ENCODE measurements at regions not wholly inside any gene's neighbourhood (a gene's known extent, or its start where the extent isn't known, plus 50 kb on each side); places are given as distances from the start of the nearest gene placed in this dataset.
A peak's percentile ranks its signal among the peaks of the same experiment; 100 is the strongest.

DNA sequence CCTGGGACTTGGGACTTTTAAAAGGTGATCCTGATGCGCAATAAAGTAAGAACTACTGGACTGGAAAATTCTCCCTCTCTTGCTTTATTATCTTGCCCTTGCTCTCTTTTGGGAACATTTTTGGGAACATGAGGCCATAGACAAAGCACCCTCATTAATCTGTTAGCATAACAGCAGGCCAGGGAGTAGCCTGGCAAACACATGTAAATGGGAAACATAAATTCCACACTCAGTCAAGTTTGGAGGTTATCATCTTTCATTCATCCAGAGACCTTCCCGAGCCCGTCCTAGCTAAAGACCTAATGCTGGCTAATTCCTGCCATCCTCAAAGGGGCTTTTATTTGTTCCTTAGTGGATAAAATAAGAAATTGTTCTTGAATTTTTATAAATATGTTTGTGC, 162.8 kb upstream of the ARX start:
- no peaks in the 10 kb centered on the region for H3K9me3 ChIP-seq (ENCODE audit: control extremely low read depth in 1 of 5, control insufficient read depth in 4 of 5, insufficient read depth in 2 of 5, low read depth in 1 of 5, low read length in 4 of 5)
- no peaks in the 10 kb centered on the region for H3K36me3 ChIP-seq (ENCODE audit: control insufficient read depth in 4 of 4, insufficient read depth in 4 of 4, low read length in 3 of 4)
- no peak overlapping the region for H3K27ac ChIP-seq (ENCODE audit: insufficient read depth in 1 of 2, low read depth in 1 of 2, low read length in 2 of 2, poor library complexity in 1 of 2, severe bottlenecking in 2 of 2)
- WGBS (ENCODE audit: insufficient coverage), result no CpG with 5 or more reads among the region's 3 CpGs
- ChIA-PET POLR2A (no interaction called here), CTCF (no interaction called here)
- H3K4me1 ChIP-seq (ENCODE audit: control extremely low read depth in 1 of 4, control insufficient read depth in 4 of 4, insufficient read depth in 4 of 4, low read length in 3 of 4), result no peaks in the 10 kb centered on the region
- no peak for DNase-seq
- H3K27me3 ChIP-seq (replicated peaks in 2 of 5; ENCODE audit: control insufficient read depth in 4 of 5, insufficient read depth in 5 of 5, low read length in 4 of 5), result peaks cover 0 to 8% (median 0%) of the 10 kb centered on the region in 5 experiments
- no peak overlapping the region for H3K4me3 ChIP-seq (ENCODE audit: control insufficient read depth in 1 of 7, extremely low read depth in 1 of 7, insufficient read depth in 4 of 7, low read depth in 2 of 7, low read length in 6 of 7)

- no peak for DNase-seq
- no peak overlapping the region for H3K27ac ChIP-seq (ENCODE audit: insufficient read depth in 1 of 2, low read depth in 1 of 2, low read length in 2 of 2, poor library complexity in 1 of 2, severe bottlenecking in 2 of 2)
- H3K9me3 ChIP-seq (ENCODE audit: control extremely low read depth in 1 of 5, control insufficient read depth in 4 of 5, insufficient read depth in 2 of 5, low read depth in 1 of 5, low read length in 4 of 5), result no peaks in the 10 kb centered on the region
- peaks cover 0 to 12% (median 0%) of the 10 kb centered on the region in 5 experiments for H3K27me3 ChIP-seq (replicated peaks in 2 of 5; ENCODE audit: control insufficient read depth in 4 of 5, insufficient read depth in 5 of 5, low read length in 4 of 5)
- 84% methylated on average over 4 of the region's 5 CpGs for WGBS (ENCODE audit: insufficient coverage)
- H3K4me1 ChIP-seq (ENCODE audit: control extremely low read depth in 1 of 4, control insufficient read depth in 4 of 4, insufficient read depth in 4 of 4, low read length in 3 of 4), result no peaks in the 10 kb centered on the region
- POLR2A ChIA-PET, result no interaction called here
- no peak overlapping the region for H3K4me3 ChIP-seq (ENCODE audit: control insufficient read depth in 1 of 7, extremely low read depth in 1 of 7, insufficient read depth in 4 of 7, low read depth in 2 of 7, low read length in 6 of 7)
- H3K36me3 ChIP-seq (ENCODE audit: control insufficient read depth in 4 of 4, insufficient read depth in 4 of 4, low read length in 3 of 4), result no peaks in the 10 kb centered on the region
- CTCF ChIA-PET, result no interaction called here
These were observed 160.0 kb upstream of the ARX start for GRCh38 chrX:25175743-25176142.

GRCh38 chrX:25175171-25175570, 159.4 kb upstream of the ARX start:
- Histone ChIP-seq H3K4me3 (ENCODE audit: control insufficient read depth in 1 of 7, extremely low read depth in 1 of 7, insufficient read depth in 4 of 7, low read depth in 2 of 7, low read length in 6 of 7) (no peak overlapping the region), H3K27ac (ENCODE audit: insufficient read depth in 1 of 2, low read depth in 1 of 2, low read length in 2 of 2, poor library complexity in 1 of 2, severe bottlenecking in 2 of 2) (no peak overlapping the region), H3K4me1 (ENCODE audit: control extremely low read depth in 1 of 4, control insufficient read depth in 4 of 4, insufficient read depth in 4 of 4, low read length in 3 of 4) (no peaks in the 10 kb centered on the region), H3K36me3 (ENCODE audit: control insufficient read depth in 4 of 4, insufficient read depth in 4 of 4, low read length in 3 of 4) (no peaks in the 10 kb centered on the region), H3K9me3 (ENCODE audit: control extremely low read depth in 1 of 5, control insufficient read depth in 4 of 5, insufficient read depth in 2 of 5, low read depth in 1 of 5, low read length in 4 of 5) (no peaks in the 10 kb centered on the region), H3K27me3 (replicated peaks in 2 of 5; ENCODE audit: control insufficient read depth in 4 of 5, insufficient read depth in 5 of 5, low read length in 4 of 5) (peaks cover 0 to 12% (median 0%) of the 10 kb centered on the region in 5 experiments)
- no peak for DNase-seq
- ChIA-PET CTCF (no interaction called here), POLR2A (no interaction called here)
- 92% methylated on average over 4 of the region's 4 CpGs for WGBS (ENCODE audit: insufficient coverage)

- 84% methylated on average over 4 of the region's 4 CpGs for WGBS (ENCODE audit: insufficient coverage)
- no peaks in the 10 kb centered on the region for H3K36me3 ChIP-seq (ENCODE audit: control insufficient read depth in 4 of 4, insufficient read depth in 4 of 4, low read length in 3 of 4)
- H3K4me1 ChIP-seq (ENCODE audit: control extremely low read depth in 1 of 4, control insufficient read depth in 4 of 4, insufficient read depth in 4 of 4, low read length in 3 of 4), result no peaks in the 10 kb centered on the region
- H3K27ac ChIP-seq (ENCODE audit: insufficient read depth in 1 of 2, low read depth in 1 of 2, low read length in 2 of 2, poor library complexity in 1 of 2, severe bottlenecking in 2 of 2), result no peak overlapping the region
- CTCF ChIA-PET, result no interaction called here
- H3K9me3 ChIP-seq (ENCODE audit: control extremely low read depth in 1 of 5, control insufficient read depth in 4 of 5, insufficient read depth in 2 of 5, low read depth in 1 of 5, low read length in 4 of 5), result no peaks in the 10 kb centered on the region
- DNase-seq, result no peak
- POLR2A ChIA-PET, result no interaction called here
- no peak overlapping the region for H3K4me3 ChIP-seq (ENCODE audit: control insufficient read depth in 1 of 7, extremely low read depth in 1 of 7, insufficient read depth in 4 of 7, low read depth in 2 of 7, low read length in 6 of 7)
- peaks cover 0 to 5% (median 0%) of the 10 kb centered on the region in 5 experiments for H3K27me3 ChIP-seq (replicated peaks in 2 of 5; ENCODE audit: control insufficient read depth in 4 of 5, insufficient read depth in 5 of 5, low read length in 4 of 5)
These were observed 150.8 kb upstream of the ARX start for GRCh38 chrX:25166546-25166945.

DNA sequence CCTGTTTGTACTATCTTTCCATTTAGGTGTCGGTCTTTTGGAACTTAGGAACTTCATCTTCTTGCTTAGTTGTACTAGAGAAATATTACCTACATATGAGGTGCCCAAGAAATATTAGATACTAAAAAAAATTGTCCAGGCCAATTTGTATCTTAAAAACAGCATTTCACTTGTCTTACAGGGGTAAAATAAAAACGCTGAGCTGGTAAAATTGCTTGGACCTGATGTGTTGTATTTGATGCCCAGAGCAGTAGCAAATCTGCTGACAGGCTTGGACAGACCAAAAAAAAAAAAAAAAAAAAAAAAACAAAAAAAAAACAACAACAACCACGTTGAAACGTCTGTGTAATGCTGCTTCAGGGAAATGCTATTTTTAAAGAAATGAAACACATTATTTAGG, 150.4 kb upstream of the ARX start:
- Histone ChIP-seq H3K36me3 (ENCODE audit: control insufficient read depth in 4 of 4, insufficient read depth in 4 of 4, low read length in 3 of 4) (no peaks in the 10 kb centered on the region), H3K4me1 (ENCODE audit: control extremely low read depth in 1 of 4, control insufficient read depth in 4 of 4, insufficient read depth in 4 of 4, low read length in 3 of 4) (no peaks in the 10 kb centered on the region), H3K27me3 (replicated peaks in 2 of 5; ENCODE audit: control insufficient read depth in 4 of 5, insufficient read depth in 5 of 5, low read length in 4 of 5) (peaks cover 0 to 4% (median 0%) of the 10 kb centered on the region in 5 experiments), H3K4me3 (ENCODE audit: control insufficient read depth in 1 of 7, extremely low read depth in 1 of 7, insufficient read depth in 4 of 7, low read depth in 2 of 7, low read length in 6 of 7) (no peak overlapping the region), H3K9me3 (ENCODE audit: control extremely low read depth in 1 of 5, control insufficient read depth in 4 of 5, insufficient read depth in 2 of 5, low read depth in 1 of 5, low read length in 4 of 5) (no peaks in the 10 kb centered on the region), H3K27ac (ENCODE audit: insufficient read depth in 1 of 2, low read depth in 1 of 2, low read length in 2 of 2, poor library complexity in 1 of 2, severe bottlenecking in 2 of 2) (no peak overlapping the region)
- CTCF ChIA-PET, result no interaction called here
- WGBS (ENCODE audit: insufficient coverage), result 61% methylated on average over 3 of the region's 4 CpGs
- POLR2A ChIA-PET, result no interaction called here
- DNase-seq, result no peak

- Histone ChIP-seq H3K4me3 (ENCODE audit: control insufficient read depth in 1 of 7, extremely low read depth in 1 of 7, insufficient read depth in 4 of 7, low read depth in 2 of 7, low read length in 6 of 7) (no peak overlapping the region), H3K9me3 (ENCODE audit: control extremely low read depth in 1 of 5, control insufficient read depth in 4 of 5, insufficient read depth in 2 of 5, low read depth in 1 of 5, low read length in 4 of 5) (no peaks in the 10 kb centered on the region), H3K36me3 (ENCODE audit: control insufficient read depth in 4 of 4, insufficient read depth in 4 of 4, low read length in 3 of 4) (no peaks in the 10 kb centered on the region), H3K27me3 (replicated peaks in 2 of 5; ENCODE audit: control insufficient read depth in 4 of 5, insufficient read depth in 5 of 5, low read length in 4 of 5) (peaks cover 0 to 8% (median 3%) of the 10 kb centered on the region in 5 experiments), H3K27ac (ENCODE audit: insufficient read depth in 1 of 2, low read depth in 1 of 2, low read length in 2 of 2, poor library complexity in 1 of 2, severe bottlenecking in 2 of 2) (no peak overlapping the region), H3K4me1 (ENCODE audit: control extremely low read depth in 1 of 4, control insufficient read depth in 4 of 4, insufficient read depth in 4 of 4, low read length in 3 of 4) (no peaks in the 10 kb centered on the region)
- ChIA-PET POLR2A (no interaction called here), CTCF (no interaction called here)
- WGBS (ENCODE audit: insufficient coverage), result 29% methylated on average over 1 of the region's 2 CpGs
- peak; percentile 1 to 44 (median 36) for DNase-seq
These were observed 142.9 kb upstream of the ARX start for GRCh38 chrX:25158635-25159034.

DNA sequence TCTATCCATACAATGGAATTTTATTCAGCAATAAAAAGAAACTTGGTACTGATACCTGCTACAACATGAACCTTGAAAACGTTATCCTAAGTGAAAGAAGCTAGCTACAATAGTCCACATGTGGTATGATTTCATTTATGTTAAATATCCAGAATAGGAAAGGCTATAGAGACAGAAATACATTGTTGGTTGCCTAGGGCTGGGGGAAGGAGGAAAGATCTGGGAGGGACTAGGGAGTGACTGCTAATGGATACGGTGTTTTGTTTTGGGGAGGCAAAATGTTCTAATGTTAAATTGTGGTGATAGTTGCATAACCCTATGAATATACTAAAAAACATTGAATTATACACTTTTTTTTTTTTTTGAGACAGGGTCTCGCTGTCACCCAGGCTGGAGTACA, 141.1 kb upstream of the ARX start:
- POLR2A ChIA-PET, result no interaction called here

More for the DNA sequence above, 141.1 kb upstream of the ARX start:
- Histone ChIP-seq H3K9me3 (ENCODE audit: control extremely low read depth in 1 of 5, control insufficient read depth in 4 of 5, insufficient read depth in 2 of 5, low read depth in 1 of 5, low read length in 4 of 5) (no peaks in the 10 kb centered on the region), H3K27me3 (replicated peaks in 2 of 5; ENCODE audit: control insufficient read depth in 4 of 5, insufficient read depth in 5 of 5, low read length in 4 of 5) (peaks cover 0 to 8% (median 3%) of the 10 kb centered on the region in 5 experiments), H3K4me3 (ENCODE audit: control insufficient read depth in 1 of 7, extremely low read depth in 1 of 7, insufficient read depth in 4 of 7, low read depth in 2 of 7, low read length in 6 of 7) (no peak overlapping the region), H3K27ac (ENCODE audit: insufficient read depth in 1 of 2, low read depth in 1 of 2, low read length in 2 of 2, poor library complexity in 1 of 2, severe bottlenecking in 2 of 2) (no peak overlapping the region), H3K4me1 (ENCODE audit: control extremely low read depth in 1 of 4, control insufficient read depth in 4 of 4, insufficient read depth in 4 of 4, low read length in 3 of 4) (no peaks in the 10 kb centered on the region), H3K36me3 (ENCODE audit: control insufficient read depth in 4 of 4, insufficient read depth in 4 of 4, low read length in 3 of 4) (no peaks in the 10 kb centered on the region)
- CTCF ChIA-PET, result no interaction called here
- 75% methylated on average over 2 of the region's 3 CpGs for WGBS (ENCODE audit: insufficient coverage)
- DNase-seq, result no peak

Data from common myeloid progenitor, CD34-positive (primary cell).